Heart left ventricle (tissue), 16 donors: ENCODE measurements at regions not wholly inside any gene's neighbourhood (a gene's known extent, or its start where the extent isn't known, plus 50 kb on each side); places are given as distances from the start of the nearest gene placed in this dataset.

ENCODE experiments used
- ATAC-seq, 4 donors: fragments of 200-7000 bp; cut with Tn5 transposase; one replicate each; pipeline ENCODE4 v1.9.1; 2020 to 2022; ENCODE audit warnings: moderate library complexity in 4 of 4, mild to moderate bottlenecking in 3 of 4, moderate number of reproducible peaks in 1 of 4
- DNase-seq, 5 donors: peaks; one replicate each; pipeline ENCODE4 v3.0.0-alpha.2; 2020
- H3K27ac ChIP-seq, 12 donors: fragments of 200-600 bp; sonication (generic) in 4 of 12; one replicate each; pipeline versions ENCODE4 v1.5.0 to v1.8.0; 2016 to 2022; ENCODE audit warnings: mild to moderate bottlenecking in 2 of 12
- H3K27me3 ChIP-seq, 9 donors: fragments of 200-600 bp; sonication (generic) in 2 of 9; one replicate each; pipeline versions ENCODE4 v1.5.1 to v1.8.0; 2016 to 2022; ENCODE audit warnings: mild to moderate bottlenecking in 3 of 9
- H3K36me3 ChIP-seq, 9 donors: fragments of 200-600 bp; sonication (generic) in 2 of 9; one replicate each; pipeline versions ENCODE4 v1.5.0 to v1.8.0; 2018 to 2022; ENCODE audit warnings: mild to moderate bottlenecking in 2 of 9
- H3K4me1 ChIP-seq, 12 donors: fragments of 200-600 bp; sonication (generic) in 4 of 12; one replicate each; pipeline versions ENCODE4 v1.5.0 to v1.8.0; 2016 to 2022; ENCODE audit warnings: mild to moderate bottlenecking in 3 of 12
- H3K4me3 ChIP-seq, 12 donors: fragments of 200-600 bp; sonication (generic) in 4 of 12; one replicate each; pipeline versions ENCODE4 v1.5.0 to v1.8.0; 2017 to 2022; ENCODE audit warnings: mild to moderate bottlenecking in 9 of 12, moderate library complexity in 4 of 12
- H3K9me3 ChIP-seq, 12 donors: fragments of 200-600 bp; sonication (generic) in 4 of 12; one replicate each; pipeline versions ENCODE4 v1.5.0 to v1.8.0; 2016 to 2022; ENCODE audit warnings: mild to moderate bottlenecking in 1 of 12
- POLR2A ChIP-seq, 2 donors: fragments of 450-650 bp; IDR thresholded peaks; one replicate each; pipeline ENCODE4 v1.6.1; 2017; ENCODE audit warnings: antibody characterized with exemption in 2 of 2, mild to moderate bottlenecking in 2 of 2, moderate library complexity in 2 of 2
- WGBS, 4 donors: extraction: QIAGEN DNeasy Blood & Tissue Kit in 2 of 4; methylation state at CpG; one replicate each; pipeline versions ENCODE4 v1.1.5 to v1.1.7; 2013 to 2018; 5-methylcytosine and 5-hydroxymethylcytosine counted together
- intact Hi-C, 10 donors: fragments of 100-400 bp; cut with DNase I; formaldehyde crosslinking; loops; one replicate each; pipeline versions ENCODE4 v1.11.1 to v1.14.2; 2022
- TF ChIP-seq, protein P1 (sequence below), 12 donors: fragments of 200-600 bp; sonication (generic) in 4 of 12; IDR thresholded peaks; one replicate each; pipeline versions ENCODE4 v1.5.0 to v1.8.0; 2018 to 2022; ENCODE audit warnings: antibody characterized with exemption in 12 of 12, mild to moderate bottlenecking in 5 of 12
- donor health status: ischemic (EF 13 %, LVEDD 7.1; RV severe dilation, severe dysfunction).
- donor health status: healthy with polysubstance abuse.
- donor health status: DM: no; HTN: yes; CAD: no.
- donor health status: DM: no; HTN: no; CAD: no.
- donor health status: ischemic (EF 25% LVEDD 6.9; RV normal size, moderate dysfunction).
- donor health status: ischemic (EF 25% LVEDD 5.7; RV mildly dilated, moderate dysfunction).
- donor health status: healthy.
- donor health status: DM: yes; HTN: yes; CAD: no.
- donor health status: ischemic (EF 35%, LVEDD 5.7; RV mildly dilated, moderate dysfunction).
- donor health status: nonischemic (EF 11% LVEDD 7.7; RV severe dilation, severe dysfunction).
- donor health status: DM: yes; HTN: yes; CAD: no.
- donor health status: PGD.
- donor health status: ischemic (EF 29% LVEDD 5.4; RV normal size, mild dysfunction).
- donor health status: nonischemic (EF 23%, LVEDD 6.1; RV moderate dilation, normal function).

DNA sequence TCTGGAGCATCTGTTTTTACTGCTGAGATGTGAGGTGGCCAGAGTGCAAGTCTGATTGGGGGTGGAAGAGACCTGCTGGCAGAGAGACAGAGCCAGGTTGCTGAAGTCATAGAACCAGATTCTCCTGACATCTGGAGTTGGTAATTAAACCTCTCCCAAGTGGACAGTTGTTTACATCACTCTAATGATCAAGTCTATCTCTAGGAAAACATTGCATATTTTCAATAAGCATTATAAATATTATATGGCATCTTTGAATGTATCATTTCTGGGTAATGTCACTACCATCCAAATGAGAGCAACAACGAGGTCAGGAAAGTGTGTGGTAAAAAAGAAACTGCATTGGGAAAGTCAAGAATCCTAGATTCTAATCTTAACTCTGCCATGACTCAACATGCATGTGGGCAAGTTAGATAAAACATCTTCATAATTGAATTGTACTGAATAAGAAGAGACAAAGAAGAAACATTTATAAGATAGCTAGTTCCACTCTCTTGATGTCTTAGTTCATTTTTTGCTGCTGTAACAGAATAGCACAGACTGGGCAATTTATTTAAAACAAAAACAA, 351.2 kb upstream of the API5 start:
- Histone ChIP-seq H3K36me3 (no peaks in the 10 kb centered on the region), H3K27me3 (no peaks in the 10 kb centered on the region), H3K4me3 (no peak overlapping the region), H3K27ac (no peak overlapping the region), H3K4me1 (no peaks in the 10 kb centered on the region), H3K9me3 (no peaks in the 10 kb centered on the region)
- ATAC-seq, result no peak
- no peak for DNase-seq
- 57 to 67% (median 64%) methylated on average over 1 of the region's 1 CpG for WGBS, 4 donors
- intact Hi-C loops, result no loop called here
- TF ChIP-seq POLR2A (IDR thresholded peaks at IDR 0.05), result no peak
- TF ChIP-seq, protein P1, sequence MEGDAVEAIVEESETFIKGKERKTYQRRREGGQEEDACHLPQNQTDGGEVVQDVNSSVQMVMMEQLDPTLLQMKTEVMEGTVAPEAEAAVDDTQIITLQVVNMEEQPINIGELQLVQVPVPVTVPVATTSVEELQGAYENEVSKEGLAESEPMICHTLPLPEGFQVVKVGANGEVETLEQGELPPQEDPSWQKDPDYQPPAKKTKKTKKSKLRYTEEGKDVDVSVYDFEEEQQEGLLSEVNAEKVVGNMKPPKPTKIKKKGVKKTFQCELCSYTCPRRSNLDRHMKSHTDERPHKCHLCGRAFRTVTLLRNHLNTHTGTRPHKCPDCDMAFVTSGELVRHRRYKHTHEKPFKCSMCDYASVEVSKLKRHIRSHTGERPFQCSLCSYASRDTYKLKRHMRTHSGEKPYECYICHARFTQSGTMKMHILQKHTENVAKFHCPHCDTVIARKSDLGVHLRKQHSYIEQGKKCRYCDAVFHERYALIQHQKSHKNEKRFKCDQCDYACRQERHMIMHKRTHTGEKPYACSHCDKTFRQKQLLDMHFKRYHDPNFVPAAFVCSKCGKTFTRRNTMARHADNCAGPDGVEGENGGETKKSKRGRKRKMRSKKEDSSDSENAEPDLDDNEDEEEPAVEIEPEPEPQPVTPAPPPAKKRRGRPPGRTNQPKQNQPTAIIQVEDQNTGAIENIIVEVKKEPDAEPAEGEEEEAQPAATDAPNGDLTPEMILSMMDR (IDR thresholded peaks at IDR 0.05), result no peak

DNA sequence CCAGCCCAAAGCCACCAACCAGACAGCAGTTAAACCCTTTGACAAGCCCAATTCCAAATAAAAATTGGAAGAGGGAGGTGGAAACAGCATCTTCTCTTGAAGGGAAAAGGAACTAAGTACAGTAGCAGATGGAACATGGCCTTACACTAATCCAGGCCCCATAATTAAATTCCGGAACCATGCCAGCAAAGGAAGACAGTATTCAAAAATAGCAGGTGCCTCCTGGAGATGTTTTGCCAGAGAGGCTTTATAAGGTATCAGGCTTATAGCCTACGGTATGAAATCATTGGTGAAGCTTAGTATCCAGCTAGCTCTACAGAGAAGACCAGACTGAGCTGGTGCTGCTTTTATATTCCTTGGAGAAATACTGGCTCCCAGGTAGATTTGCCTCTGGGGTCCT, 344.1 kb upstream of the API5 start:
- no peak for TF ChIP-seq POLR2A (IDR thresholded peaks at IDR 0.05)
- TF ChIP-seq, protein P1 (IDR thresholded peaks at IDR 0.05), result no peak
- peaks cover 0 to 4% (median 0%) of the 10 kb centered on the region in 12 donors for H3K4me1 ChIP-seq
- intact Hi-C loops, result no loop called here

DNA sequence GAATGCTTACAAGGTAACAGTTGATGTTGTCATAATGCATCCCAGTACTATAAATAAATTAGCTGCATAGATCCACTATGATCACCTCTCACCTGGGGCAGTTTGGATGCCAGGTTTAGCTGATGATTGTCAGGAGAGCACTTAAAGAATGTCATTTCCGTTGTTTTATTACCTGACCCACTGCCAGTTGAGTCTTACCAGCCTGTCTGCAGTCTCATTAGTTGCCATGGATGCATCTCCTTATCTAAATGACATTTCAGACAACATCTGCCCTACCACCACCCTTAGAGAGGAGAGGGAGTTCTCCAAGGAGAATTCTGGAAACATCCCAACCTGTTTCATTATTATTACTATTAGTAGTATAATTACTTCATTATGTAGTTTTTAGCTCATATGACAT, 339.1 kb upstream of the API5 start:
- H3K27ac ChIP-seq, result no peak overlapping the region
- intact Hi-C loops, result no loop called here
- TF ChIP-seq POLR2A (IDR thresholded peaks at IDR 0.05), result no peak
- TF ChIP-seq, protein P1 (IDR thresholded peaks at IDR 0.05), result no peak
- H3K36me3 ChIP-seq, result no peaks in the 10 kb centered on the region
- 10 to 21% (median 16%) methylated on average over 1 of the region's 1 CpG for WGBS, 4 donors
- H3K27me3 ChIP-seq, result no peaks in the 10 kb centered on the region
- no peak overlapping the region for H3K4me3 ChIP-seq
- H3K4me1 ChIP-seq, result peaks cover 0 to 15% (median 0%) of the 10 kb centered on the region in 12 donors
- ATAC-seq, result no peak
- H3K9me3 ChIP-seq, result no peaks in the 10 kb centered on the region
- DNase-seq, result no peak

More for the DNA sequence above, 344.1 kb upstream of the API5 start:
- Histone ChIP-seq H3K4me3 (no peak overlapping the region), H3K9me3 (no peaks in the 10 kb centered on the region), H3K27ac (no peak overlapping the region), H3K27me3 (no peaks in the 10 kb centered on the region), H3K36me3 (no peaks in the 10 kb centered on the region)
- 33 to 53% (median 42%) methylated on average over 2 of the region's 2 CpGs for WGBS, 4 donors
- no peak for DNase-seq
- ATAC-seq, result no peak

DNA sequence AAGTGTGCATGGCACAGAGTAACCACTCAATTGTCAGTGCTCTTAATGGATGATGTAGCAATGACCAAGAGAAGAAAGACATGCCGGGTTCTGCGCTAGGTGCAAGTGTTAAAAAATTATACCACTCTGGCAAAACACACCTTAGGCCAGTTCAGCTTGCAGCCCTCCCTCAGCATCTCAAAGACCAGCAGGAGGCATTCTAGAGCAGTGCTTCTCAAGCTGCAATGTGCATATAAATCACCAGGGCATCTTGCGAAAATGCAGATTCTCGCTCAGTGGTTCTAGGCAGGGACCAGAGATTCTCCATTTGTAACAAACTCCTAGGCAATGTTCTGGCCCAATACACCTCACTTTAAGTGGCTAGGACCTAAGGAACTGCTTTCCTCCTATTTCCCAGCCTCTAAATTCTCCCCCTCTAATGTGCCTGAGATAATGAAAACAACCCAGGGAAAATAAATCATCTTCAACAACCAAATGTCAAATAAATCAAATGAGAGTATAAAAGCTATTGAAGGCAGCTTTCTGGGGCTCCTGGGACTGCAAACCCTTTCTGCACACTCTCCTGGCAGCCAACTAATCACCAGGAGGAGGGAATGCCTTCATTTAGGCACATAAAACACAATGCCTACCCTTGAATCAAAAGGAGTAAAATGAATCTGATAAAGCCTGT, 337.2 kb upstream of the API5 start:
- H3K36me3 ChIP-seq, result no peaks in the 10 kb centered on the region
- no peaks in the 10 kb centered on the region for H3K9me3 ChIP-seq
- no peaks in the 10 kb centered on the region for H3K27me3 ChIP-seq
- intact Hi-C loops, result no loop called here
- no peak overlapping the region for H3K4me3 ChIP-seq
- H3K27ac ChIP-seq, result no peak overlapping the region
- peaks cover 0 to 14% (median 0%) of the 10 kb centered on the region in 12 donors for H3K4me1 ChIP-seq
- no peak for ATAC-seq
- DNase-seq, result no peak
- WGBS, 4 donors, result 87 to 92% (median 89%) methylated on average over 4 of the region's 4 CpGs
- TF ChIP-seq, protein P1 (IDR thresholded peaks at IDR 0.05), result no peak
- no peak for TF ChIP-seq POLR2A (IDR thresholded peaks at IDR 0.05)
